ENCODE measurements at regions not wholly inside any gene's neighbourhood (a gene's known extent, or its start where the extent isn't known, plus 50 kb on each side); places are given as distances from the start of the nearest gene placed in this dataset.

DNA sequence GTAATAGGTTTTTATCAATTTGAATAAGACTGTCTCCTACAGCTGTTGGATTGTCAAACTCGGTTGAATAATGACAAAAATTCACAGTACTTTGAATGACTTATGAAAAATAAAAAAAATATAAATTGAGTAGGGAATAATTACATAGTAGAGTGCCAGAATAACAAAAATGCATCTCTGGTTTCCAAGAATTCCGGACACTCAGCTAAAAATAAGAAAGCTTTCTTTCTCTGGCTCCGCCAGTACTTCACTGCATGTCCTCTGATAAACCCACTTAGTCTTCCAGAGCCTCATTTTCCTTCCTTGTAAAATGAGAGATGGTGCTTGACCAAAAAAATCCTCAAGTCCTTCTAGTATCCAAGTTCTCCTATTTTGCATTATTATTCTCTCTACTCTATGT is 374.6 kb upstream of the LUZP2 start:
- no peak for TF ChIP-seq EZH2 (IDR thresholded peaks at IDR 0.05; ENCODE audit: low read depth)
- TF ChIP-seq, protein P1, sequence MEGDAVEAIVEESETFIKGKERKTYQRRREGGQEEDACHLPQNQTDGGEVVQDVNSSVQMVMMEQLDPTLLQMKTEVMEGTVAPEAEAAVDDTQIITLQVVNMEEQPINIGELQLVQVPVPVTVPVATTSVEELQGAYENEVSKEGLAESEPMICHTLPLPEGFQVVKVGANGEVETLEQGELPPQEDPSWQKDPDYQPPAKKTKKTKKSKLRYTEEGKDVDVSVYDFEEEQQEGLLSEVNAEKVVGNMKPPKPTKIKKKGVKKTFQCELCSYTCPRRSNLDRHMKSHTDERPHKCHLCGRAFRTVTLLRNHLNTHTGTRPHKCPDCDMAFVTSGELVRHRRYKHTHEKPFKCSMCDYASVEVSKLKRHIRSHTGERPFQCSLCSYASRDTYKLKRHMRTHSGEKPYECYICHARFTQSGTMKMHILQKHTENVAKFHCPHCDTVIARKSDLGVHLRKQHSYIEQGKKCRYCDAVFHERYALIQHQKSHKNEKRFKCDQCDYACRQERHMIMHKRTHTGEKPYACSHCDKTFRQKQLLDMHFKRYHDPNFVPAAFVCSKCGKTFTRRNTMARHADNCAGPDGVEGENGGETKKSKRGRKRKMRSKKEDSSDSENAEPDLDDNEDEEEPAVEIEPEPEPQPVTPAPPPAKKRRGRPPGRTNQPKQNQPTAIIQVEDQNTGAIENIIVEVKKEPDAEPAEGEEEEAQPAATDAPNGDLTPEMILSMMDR (conservative IDR thresholded peaks at IDR 0.05): no peak

Measured in PC-9 (cell line).